Gastrocnemius medialis (tissue), 4 donors: ENCODE measurements at regions not wholly inside any gene's neighbourhood (a gene's known extent, or its start where the extent isn't known, plus 50 kb on each side); places are given as distances from the start of the nearest gene placed in this dataset.

Source experiments
- ATAC-seq, 2 donors: fragments of 150-250 bp; one replicate each; pipeline ENCODE4 v1.9.1; 2016
- DNase-seq, 2 donors: peaks; one replicate each; pipeline ENCODE4 v3.0.0-alpha.2; 2019
- H3K27ac ChIP-seq, 4 donors: fragments of 200-600 bp; sonication (generic); 1 replicate in 1 of 4; 2 replicates in 3 of 4; pipeline ENCODE4 v1.5.1; 2016 to 2018; ENCODE audit warnings: mild to moderate bottlenecking in 2 of 4, moderate library complexity in 1 of 4
- H3K27me3 ChIP-seq, 3 donors: fragments of 200-600 bp; sonication (generic) in 2 of 3; 1 replicate in 1 of 3; 2 replicates in 2 of 3; pipeline versions ENCODE4 v1.5.1 to v1.6.0; 2016 to 2019; ENCODE audit warnings: mild to moderate bottlenecking in 1 of 3, moderate library complexity in 1 of 3
- H3K36me3 ChIP-seq, 2 donors: fragments of 200-600 bp; sonication (generic) in 1 of 2; one replicate each; pipeline ENCODE4 v1.5.1; 2017 to 2018
- H3K4me1 ChIP-seq, 2 donors: fragments of 200-600 bp; sonication (generic) in 1 of 2; one replicate each; pipeline ENCODE4 v1.5.1; 2016 to 2017; ENCODE audit warnings: mild to moderate bottlenecking in 2 of 2
- H3K4me3 ChIP-seq, 4 donors: fragments of 200-600 bp; sonication (generic) in 3 of 4; 1 replicate in 1 of 4; 2 replicates in 3 of 4; pipeline ENCODE4 v1.5.1; 2016 to 2019; ENCODE audit warnings: mild to moderate bottlenecking in 2 of 4
- H3K9me3 ChIP-seq, 3 donors: fragments of 200-600 bp; sonication (generic) in 2 of 3; 1 replicate in 1 of 3; 2 replicates in 2 of 3; pipeline ENCODE4 v1.5.1; 2016 to 2019
- POLR2A ChIP-seq, 2 donors: fragments of 450-650 bp; IDR thresholded peaks; one replicate each; pipeline ENCODE4 v1.6.1; 2017; ENCODE audit warnings: antibody characterized with exemption in 2 of 2, mild to moderate bottlenecking in 2 of 2, moderate library complexity in 2 of 2
- in situ Hi-C, 4 donors: fragments of 200-750 bp; cut with MboI; loops; one replicate each; pipeline versions ENCODE4 v1.15.0 to v1.8.0; 2017; ENCODE audit warnings: low sequenced_read_pairs in 4 of 4
- intact Hi-C: fragments of 100-400 bp; cut with DNase I; formaldehyde crosslinking; loops from one replicate; pipeline ENCODE4 v1.15.1; 2023; ENCODE audit warnings: low total_unique reads
- TF ChIP-seq, protein P1 (sequence below), 5 experiments: fragments of 450-650 bp in 3 of 5; fragments of 200-600 bp in 2 of 5; sonication (generic) in 2 of 5; IDR thresholded peaks in 4 of 5; conservative IDR thresholded peaks in 1 of 5; 1 replicate in 4 of 5; 2 replicates in 1 of 5; pipeline ENCODE4 v1.5.1; 2016 to 2019; ENCODE audit warnings: antibody characterized with exemption in 5 of 5, mild to moderate bottlenecking in 3 of 5, moderate library complexity in 3 of 5

DNA sequence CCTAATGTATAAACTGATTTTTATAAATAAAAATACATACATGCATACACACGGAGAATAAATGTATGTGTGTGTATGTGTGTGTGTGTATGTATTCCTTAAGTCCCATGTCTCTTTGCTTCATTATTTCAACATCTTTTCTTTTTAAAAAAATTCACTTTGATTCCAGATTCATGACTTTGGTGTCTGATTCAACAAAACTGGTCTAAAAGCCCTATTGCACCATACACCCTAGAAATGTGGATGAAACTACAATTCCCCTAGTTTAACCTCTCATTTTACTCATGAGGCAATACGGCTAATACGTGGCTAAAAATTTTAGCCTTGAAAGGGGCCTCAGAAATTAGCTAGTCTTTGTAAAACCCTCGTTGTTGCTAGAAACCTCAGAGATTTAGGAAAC is 228.1 kb downstream of the ADAMTS9 start:
- no peaks in the 10 kb centered on the region for H3K9me3 ChIP-seq
- no peaks in the 10 kb centered on the region for H3K27me3 ChIP-seq
- no peaks in the 10 kb centered on the region for H3K4me1 ChIP-seq
- no peak overlapping the region for H3K4me3 ChIP-seq
- no peak for ATAC-seq
- TF ChIP-seq, protein P1, sequence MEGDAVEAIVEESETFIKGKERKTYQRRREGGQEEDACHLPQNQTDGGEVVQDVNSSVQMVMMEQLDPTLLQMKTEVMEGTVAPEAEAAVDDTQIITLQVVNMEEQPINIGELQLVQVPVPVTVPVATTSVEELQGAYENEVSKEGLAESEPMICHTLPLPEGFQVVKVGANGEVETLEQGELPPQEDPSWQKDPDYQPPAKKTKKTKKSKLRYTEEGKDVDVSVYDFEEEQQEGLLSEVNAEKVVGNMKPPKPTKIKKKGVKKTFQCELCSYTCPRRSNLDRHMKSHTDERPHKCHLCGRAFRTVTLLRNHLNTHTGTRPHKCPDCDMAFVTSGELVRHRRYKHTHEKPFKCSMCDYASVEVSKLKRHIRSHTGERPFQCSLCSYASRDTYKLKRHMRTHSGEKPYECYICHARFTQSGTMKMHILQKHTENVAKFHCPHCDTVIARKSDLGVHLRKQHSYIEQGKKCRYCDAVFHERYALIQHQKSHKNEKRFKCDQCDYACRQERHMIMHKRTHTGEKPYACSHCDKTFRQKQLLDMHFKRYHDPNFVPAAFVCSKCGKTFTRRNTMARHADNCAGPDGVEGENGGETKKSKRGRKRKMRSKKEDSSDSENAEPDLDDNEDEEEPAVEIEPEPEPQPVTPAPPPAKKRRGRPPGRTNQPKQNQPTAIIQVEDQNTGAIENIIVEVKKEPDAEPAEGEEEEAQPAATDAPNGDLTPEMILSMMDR (IDR thresholded peaks at IDR 0.05 in 4 of 5, conservative IDR thresholded peaks at IDR 0.05 in 1 of 5): no peak
- TF ChIP-seq POLR2A (IDR thresholded peaks at IDR 0.05): no peak
- DNase-seq: no peak
- in situ Hi-C loops (no loop called here), intact Hi-C loops (no loop called here)
- H3K27ac ChIP-seq: no peak overlapping the region
- no peaks in the 10 kb centered on the region for H3K36me3 ChIP-seq

GRCh38 chr3:64457811-64458210 is 230.0 kb downstream of the ADAMTS9 start:
- Histone ChIP-seq H3K4me1 (no peaks in the 10 kb centered on the region), H3K36me3 (no peaks in the 10 kb centered on the region), H3K27ac (no peak overlapping the region), H3K4me3 (no peak overlapping the region), H3K9me3 (no peaks in the 10 kb centered on the region), H3K27me3 (no peaks in the 10 kb centered on the region)
- TF ChIP-seq POLR2A (IDR thresholded peaks at IDR 0.05): no peak
- TF ChIP-seq, protein P1 (IDR thresholded peaks at IDR 0.05 in 4 of 5, conservative IDR thresholded peaks at IDR 0.05 in 1 of 5): no peak
- ATAC-seq: no peak
- in situ Hi-C loops (no loop called here), intact Hi-C loops (no loop called here)
- DNase-seq: no peak

- in situ Hi-C loops (no loop called here), intact Hi-C loops (no loop called here)
- TF ChIP-seq, protein P1 (IDR thresholded peaks at IDR 0.05 in 4 of 5, conservative IDR thresholded peaks at IDR 0.05 in 1 of 5): no peak
- no peak for TF ChIP-seq POLR2A (IDR thresholded peaks at IDR 0.05)
- Histone ChIP-seq H3K4me3 (no peak overlapping the region), H3K36me3 (no peaks in the 10 kb centered on the region), H3K9me3 (no peaks in the 10 kb centered on the region), H3K4me1 (no peaks in the 10 kb centered on the region), H3K27me3 (no peaks in the 10 kb centered on the region), H3K27ac (no peak overlapping the region)
- DNase-seq (no peak), ATAC-seq (no peak)
Observed at GRCh38 chr3:64456674-64457073, 231.1 kb downstream of the ADAMTS9 start.

GRCh38 chr3:64455351-64455750 is 230.1 kb upstream of the PRICKLE2 start:
- Histone ChIP-seq H3K27me3 (no peaks in the 10 kb centered on the region), H3K9me3 (no peaks in the 10 kb centered on the region), H3K4me3 (no peak overlapping the region), H3K27ac (no peak overlapping the region), H3K4me1 (no peaks in the 10 kb centered on the region), H3K36me3 (no peaks in the 10 kb centered on the region)
- TF ChIP-seq, protein P1 (IDR thresholded peaks at IDR 0.05 in 4 of 5, conservative IDR thresholded peaks at IDR 0.05 in 1 of 5): no peak
- TF ChIP-seq POLR2A (IDR thresholded peaks at IDR 0.05): no peak
- DNase-seq (no peak), ATAC-seq (no peak)
- in situ Hi-C loops (no loop called here), intact Hi-C loops (no loop called here)

- in situ Hi-C loops (no loop called here), intact Hi-C loops (no loop called here)
- H3K27ac ChIP-seq: no peak overlapping the region
- H3K9me3 ChIP-seq: no peaks in the 10 kb centered on the region
- no peaks in the 10 kb centered on the region for H3K27me3 ChIP-seq
- no peak overlapping the region for H3K4me3 ChIP-seq
- H3K4me1 ChIP-seq: no peaks in the 10 kb centered on the region
- no peak for DNase-seq
- no peak for TF ChIP-seq POLR2A (IDR thresholded peaks at IDR 0.05)
- TF ChIP-seq, protein P1 (IDR thresholded peaks at IDR 0.05 in 4 of 5, conservative IDR thresholded peaks at IDR 0.05 in 1 of 5): no peak
- no peak for ATAC-seq
- no peaks in the 10 kb centered on the region for H3K36me3 ChIP-seq
Observed at GRCh38 chr3:64454768-64455167, 229.5 kb upstream of the PRICKLE2 start.
